Caco-2 (cell line): ENCODE measurements at regions not wholly inside any gene's neighbourhood (a gene's known extent, or its start where the extent isn't known, plus 50 kb on each side); places are given as distances from the start of the nearest gene placed in this dataset.

Source experiments
- BruUV-seq: library from RNA; stranded (reverse); fragments of 400-500 nt; replicated peaks from 2 replicates; lab custom pipeline; 2021; lab: Mats Ljungman, UMichigan
- CTCF ChIA-PET: fragments of 300-600 bp; sonication (Branson Sonifier 250); formaldehyde crosslinking; loops from one replicate; lab custom pipeline; 2022; ENCODE audit warnings: antibody characterized with exemption; lab: Charles Lee
- POLR2A ChIA-PET: fragments of 300-600 bp; sonication (Branson Sonifier 250); formaldehyde crosslinking; loops from one replicate; lab custom pipeline; 2022; ENCODE audit warnings: antibody characterized with exemption; lab: Charles Lee
- DNase-seq, 2 experiments: peaks; one replicate each; pipeline versions ENCODE4 v3.0.0 to v3.0.0-alpha.2; 2020 to 2022
- H3K27me3 ChIP-seq: replicated peaks from 2 replicates; pipeline ENCODE4 v1.6.0; 2011; ENCODE audit warnings: low read length; ENCODE audit not compliant: control insufficient read depth, insufficient read depth
- H3K36me3 ChIP-seq: 2 replicates; pipeline ENCODE4 v1.5.1; 2011; ENCODE audit warnings: low read length; ENCODE audit not compliant: control insufficient read depth, insufficient read depth
- H3K4me1 ChIP-seq: fragments of 250-450 bp; sonication (Bioruptor Pico); 2 replicates; pipeline ENCODE4 v1.5.1; 2020; ENCODE audit warnings: mild to moderate bottlenecking
- H3K4me3 ChIP-seq: 2 replicates; pipeline ENCODE4 v1.5.1; 2011; ENCODE audit warnings: low read depth, mild to moderate bottlenecking, control low read depth, low read length
- H3K9me3 ChIP-seq: fragments of 250-450 bp; sonication (Bioruptor Pico); 2 replicates; pipeline ENCODE4 v1.5.1; 2020; ENCODE audit warnings: mild to moderate bottlenecking, moderate library complexity
- H3K27ac Mint-ChIP-seq: one replicate; pipeline ENCODE4 v1.8.0; 2022; ENCODE audit warnings: mixed read lengths; ENCODE audit not compliant: unreplicated experiment
- H3K27me3 Mint-ChIP-seq: one replicate; pipeline ENCODE4 v1.8.0; 2022; ENCODE audit warnings: mixed read lengths; ENCODE audit not compliant: insufficient read depth, unreplicated experiment
- H3K36me3 Mint-ChIP-seq: one replicate; pipeline ENCODE4 v1.8.0; 2022; ENCODE audit warnings: mild to moderate bottlenecking, mixed read lengths; ENCODE audit not compliant: insufficient read depth, unreplicated experiment
- H3K4me1 Mint-ChIP-seq: one replicate; pipeline ENCODE4 v1.8.0; 2022; ENCODE audit warnings: low read depth, mixed read lengths; ENCODE audit not compliant: unreplicated experiment
- H3K4me3 Mint-ChIP-seq: one replicate; pipeline ENCODE4 v1.8.0; 2022; ENCODE audit warnings: mild to moderate bottlenecking, moderate library complexity, mixed read lengths; ENCODE audit not compliant: unreplicated experiment
- H3K9me3 Mint-ChIP-seq: one replicate; pipeline ENCODE4 v1.8.0; 2022; ENCODE audit warnings: mixed read lengths; ENCODE audit not compliant: unreplicated experiment
- CTCF ChIP-seq, 2 experiments: fragments of 200-600 bp in 1 of 2; IDR thresholded peaks; 1 replicate in 1 of 2; 2 replicates in 1 of 2; pipeline versions ENCODE4 v1.5.1 to v1.8.0; 2011 to 2022; ENCODE audit warnings: antibody characterized with exemption in 1 of 2, control low read depth in 1 of 2, inconsistent platforms in 1 of 2, low read depth in 1 of 2, low read length in 1 of 2, mild to moderate bottlenecking in 1 of 2, moderate library complexity in 1 of 2; ENCODE audit not compliant: insufficient read depth in 1 of 2, severe bottlenecking in 1 of 2, unreplicated experiment in 1 of 2
- intact Hi-C: fragments of 100-400 bp; cut with micrococcal nuclease; formaldehyde crosslinking; loops from one replicate; pipeline ENCODE4 v1.10.0; 2022; ENCODE audit not compliant: unreplicated experiment

- POLR2A ChIA-PET: no interaction called here
- BruUV-seq: no TSS peak
- CTCF ChIA-PET: no interaction called here
Measured at GRCh38 chr1:25012966-25013962, 83.2 kb upstream of the RUNX3 start.

DNA sequence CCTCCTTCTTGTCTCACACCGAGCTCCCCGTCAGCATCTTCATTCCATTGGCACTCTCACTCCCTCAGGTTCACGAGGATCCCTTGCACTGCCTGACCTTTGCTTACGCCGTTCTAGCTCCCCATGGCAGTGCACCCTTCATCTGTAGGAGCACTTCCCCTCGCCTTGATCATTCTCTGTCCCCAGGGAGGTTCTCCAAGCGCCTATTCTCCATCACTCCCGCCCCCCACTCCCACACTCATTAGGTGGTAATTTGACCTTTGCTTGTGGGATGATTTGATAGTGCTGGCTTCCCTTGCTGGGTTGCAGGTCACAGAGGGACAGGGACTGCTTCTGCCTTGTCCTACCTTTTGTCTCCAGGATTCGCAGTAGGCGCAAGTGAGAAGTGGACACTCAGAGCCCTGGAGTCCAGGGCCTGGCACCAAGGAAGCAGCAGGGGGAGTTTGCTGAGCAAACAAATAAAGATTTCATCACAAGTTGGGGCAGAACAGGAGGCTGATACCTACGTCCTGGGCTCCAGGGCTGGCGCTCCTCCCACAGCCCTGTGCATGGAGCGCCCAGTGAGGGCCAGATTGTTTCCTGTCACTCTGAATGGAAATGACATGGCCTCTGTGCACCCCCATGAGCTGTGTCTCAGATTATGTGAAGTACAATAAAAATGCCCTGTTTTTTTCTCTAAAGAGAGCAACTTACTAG, 82.0 kb upstream of the RUNX3 start:
- ChIA-PET CTCF (interaction anchor here (0.6 kb wide), 1 partner anchor 11 kb away, joined by 3 read pairs; no protein-coding TSS in a partner anchor), POLR2A (no interaction called here)
- Histone ChIP-seq H3K4me1 (no peaks in the 10 kb centered on the region), H3K27me3 (no peaks in the 10 kb centered on the region), H3K9me3 (no peaks in the 10 kb centered on the region), H3K4me3 (no peak overlapping the region), H3K36me3 (no peaks in the 10 kb centered on the region)
- DNase-seq: no peak
- H3K27ac Mint-ChIP-seq: no peak overlapping the region
- no peak overlapping the region for H3K4me3 Mint-ChIP-seq
- no peaks in the 10 kb centered on the region for H3K36me3 Mint-ChIP-seq
- peaks cover 6% of the 10 kb centered on the region for H3K27me3 Mint-ChIP-seq
- no peaks in the 10 kb centered on the region for H3K4me1 Mint-ChIP-seq
- no peak for TF ChIP-seq CTCF (IDR thresholded peaks at IDR 0.05; ENCODE audit: insufficient read depth in 1 of 2, low read depth in 1 of 2, low read length in 1 of 2, severe bottlenecking in 1 of 2, unreplicated experiment in 1 of 2)
- BruUV-seq: no TSS peak
- intact Hi-C loops: no loop called here
- no peaks in the 10 kb centered on the region for H3K9me3 Mint-ChIP-seq

More at GRCh38 chr1:25012966-25013962, 83.2 kb upstream of the RUNX3 start:
- Histone ChIP-seq H3K4me3 (no peak overlapping the region), H3K4me1 (no peaks in the 10 kb centered on the region), H3K9me3 (no peaks in the 10 kb centered on the region), H3K27me3 (no peaks in the 10 kb centered on the region), H3K36me3 (no peaks in the 10 kb centered on the region)
- Mint-ChIP-seq H3K9me3 (no peaks in the 10 kb centered on the region), H3K27ac (no peak overlapping the region), H3K27me3 (no peaks in the 10 kb centered on the region), H3K36me3 (no peaks in the 10 kb centered on the region), H3K4me1 (no peaks in the 10 kb centered on the region), H3K4me3 (no peak overlapping the region)
- no peak for TF ChIP-seq CTCF (IDR thresholded peaks at IDR 0.05; ENCODE audit: insufficient read depth in 1 of 2, low read depth in 1 of 2, low read length in 1 of 2, severe bottlenecking in 1 of 2, unreplicated experiment in 1 of 2)
- DNase-seq: no peak
- intact Hi-C loops: no loop called here

DNA sequence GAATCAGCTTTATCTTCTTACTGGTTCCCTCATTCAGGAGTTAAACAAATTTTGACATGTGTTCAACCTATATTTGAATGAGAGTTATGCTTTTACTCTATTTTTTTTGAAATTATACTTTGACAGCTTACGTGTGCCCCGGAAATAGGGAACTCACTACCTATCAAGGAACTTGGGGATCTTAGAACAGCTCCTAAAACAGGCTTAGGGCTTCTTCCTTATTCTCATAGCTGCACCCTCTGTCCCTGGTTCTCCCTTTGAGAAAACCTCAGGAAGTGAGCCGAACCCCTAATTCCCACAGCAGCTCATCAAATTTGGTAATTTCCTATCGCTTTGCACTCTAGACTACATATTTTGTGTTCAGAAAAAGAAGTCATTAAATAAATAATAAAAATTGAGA, 81.2 kb upstream of the RUNX3 start:
- H3K9me3 ChIP-seq: no peaks in the 10 kb centered on the region
- ChIA-PET POLR2A (no interaction called here), CTCF (interaction anchor here (0.6 kb wide), 1 partner anchor 12 kb away, joined by 3 read pairs; no protein-coding TSS in a partner anchor)
- Mint-ChIP-seq H3K9me3 (no peaks in the 10 kb centered on the region), H3K36me3 (no peaks in the 10 kb centered on the region), H3K27me3 (peaks cover 14% of the 10 kb centered on the region), H3K4me1 (no peaks in the 10 kb centered on the region), H3K4me3 (no peak overlapping the region), H3K27ac (no peak overlapping the region)
- intact Hi-C loops: no loop called here
- no TSS peak for BruUV-seq
- no peaks in the 10 kb centered on the region for H3K36me3 ChIP-seq
- no peaks in the 10 kb centered on the region for H3K27me3 ChIP-seq
- H3K4me3 ChIP-seq: no peak overlapping the region
- DNase-seq: no peak
- H3K4me1 ChIP-seq: no peaks in the 10 kb centered on the region
- TF ChIP-seq CTCF (IDR thresholded peaks at IDR 0.05; ENCODE audit: insufficient read depth in 1 of 2, low read depth in 1 of 2, low read length in 1 of 2, severe bottlenecking in 1 of 2, unreplicated experiment in 1 of 2): no peak
